ENCODE measurements at regions not wholly inside any gene's neighbourhood (a gene's known extent, or its start where the extent isn't known, plus 50 kb on each side); places are given as distances from the start of the nearest gene placed in this dataset.

- no peak for DNase-seq (ENCODE audit: low read depth, low spot score)
- Histone ChIP-seq H3K4me3 (ENCODE audit: low read depth, low read length) (no peak overlapping the region), H3K27me3 (ENCODE audit: control insufficient read depth, insufficient read depth, low read length) (no peaks in the 10 kb centered on the region), H3K27ac (ENCODE audit: low read depth, low read length) (no peak overlapping the region), H3K9me3 (ENCODE audit: control insufficient read depth, insufficient read depth, low read length) (peaks cover 8% of the 10 kb centered on the region; the same call in 1 of the 2 replicates)
- TF ChIP-seq CTCF (IDR thresholded peaks at IDR 0.05; ENCODE audit: low read depth, low read length), result no peak
- ChIA-PET CTCF (no interaction called here), POLR2A (no interaction called here)
These were observed 1952.0 kb downstream of the OLFM4 start for GRCh38 chr13:54980651-54981050.

GRCh38 chr13:54989418-54989817 lies 1960.8 kb downstream of the OLFM4 start:
- peaks cover 3% of the 10 kb centered on the region; the same call in 1 of the 2 replicates for H3K9me3 ChIP-seq (ENCODE audit: control insufficient read depth, insufficient read depth, low read length)
- TF ChIP-seq CTCF (IDR thresholded peaks at IDR 0.05; ENCODE audit: low read depth, low read length), result no peak
- H3K27me3 ChIP-seq (ENCODE audit: control insufficient read depth, insufficient read depth, low read length), result no peaks in the 10 kb centered on the region
- no peak overlapping the region for H3K4me3 ChIP-seq (ENCODE audit: low read depth, low read length)
- no peak overlapping the region for H3K27ac ChIP-seq (ENCODE audit: low read depth, low read length)
- CTCF ChIA-PET, result no interaction called here
- no peak for DNase-seq (ENCODE audit: low read depth, low spot score)
- POLR2A ChIA-PET, result no interaction called here

- ChIA-PET POLR2A (no interaction called here), CTCF (no interaction called here)
- DNase-seq (ENCODE audit: low read depth, low spot score), result no peak
- Histone ChIP-seq H3K4me3 (ENCODE audit: low read depth, low read length) (no peak overlapping the region), H3K9me3 (ENCODE audit: control insufficient read depth, insufficient read depth, low read length) (peaks cover 7% of the 10 kb centered on the region), H3K27ac (ENCODE audit: low read depth, low read length) (no peak overlapping the region), H3K27me3 (ENCODE audit: control insufficient read depth, insufficient read depth, low read length) (no peaks in the 10 kb centered on the region)
- no peak for TF ChIP-seq CTCF (IDR thresholded peaks at IDR 0.05; ENCODE audit: low read depth, low read length)
These were observed 1970.8 kb downstream of the OLFM4 start for GRCh38 chr13:54999399-54999907.

- POLR2A ChIA-PET, result no interaction called here
- TF ChIP-seq CTCF (IDR thresholded peaks at IDR 0.05; ENCODE audit: low read depth, low read length), result no peak
- no peaks in the 10 kb centered on the region for H3K27me3 ChIP-seq (ENCODE audit: control insufficient read depth, insufficient read depth, low read length)
- H3K9me3 ChIP-seq (ENCODE audit: control insufficient read depth, insufficient read depth, low read length), result peaks cover 9% of the 10 kb centered on the region
- DNase-seq (ENCODE audit: low read depth, low spot score), result no peak
- no peak overlapping the region for H3K4me3 ChIP-seq (ENCODE audit: low read depth, low read length)
- CTCF ChIA-PET, result no interaction called here
- no peak overlapping the region for H3K27ac ChIP-seq (ENCODE audit: low read depth, low read length)
These were observed 1971.4 kb downstream of the OLFM4 start for GRCh38 chr13:55000043-55000442.

- peaks cover 14% of the 10 kb centered on the region for H3K9me3 ChIP-seq (ENCODE audit: control insufficient read depth, insufficient read depth, low read length)
- no peaks in the 10 kb centered on the region for H3K27me3 ChIP-seq (ENCODE audit: control insufficient read depth, insufficient read depth, low read length)
- POLR2A ChIA-PET, result no interaction called here
- TF ChIP-seq CTCF (IDR thresholded peaks at IDR 0.05; ENCODE audit: low read depth, low read length), result no peak
- CTCF ChIA-PET, result no interaction called here
- H3K4me3 ChIP-seq (ENCODE audit: low read depth, low read length), result no peak overlapping the region
- no peak overlapping the region for H3K27ac ChIP-seq (ENCODE audit: low read depth, low read length)
- no peak for DNase-seq (ENCODE audit: low read depth, low spot score)
These were observed 1972.2 kb downstream of the OLFM4 start for GRCh38 chr13:55000844-55001243.

Measured in AG04450 (cell line).